Activated B cell treated with CpG ODN at 0.5 μM for 24 hours (primary cell): ENCODE measurements at regions not wholly inside any gene's neighbourhood (a gene's known extent, or its start where the extent isn't known, plus 50 kb on each side); places are given as distances from the start of the nearest gene placed in this dataset.

Experiments used
- ATAC-seq: fragments of 200-7000 bp; cut with Tn5 transposase; one replicate; pipeline ENCODE4 v1.10.0; 2021; ENCODE audit warnings: low read depth, mild to moderate bottlenecking, moderate library complexity
- CTCF ChIA-PET: fragments of 350-600 bp; sonication (Branson Sonifier 250); formaldehyde crosslinking; loops from one replicate; lab custom pipeline; 2021; ENCODE audit warnings: antibody characterized with exemption; lab: Charles Lee
- POLR2A ChIA-PET: fragments of 350-600 bp; sonication (Branson Sonifier 250); formaldehyde crosslinking; loops from one replicate; lab custom pipeline; 2021; ENCODE audit warnings: antibody characterized with exemption; lab: Charles Lee
- DNase-seq: peaks from one replicate; pipeline ENCODE4 v3.0.0; 2022
- H3K27ac Mint-ChIP-seq: one replicate; pipeline ENCODE4 v1.8.0; 2020; ENCODE audit warnings: mixed read lengths
- H3K27me3 Mint-ChIP-seq: one replicate; pipeline ENCODE4 v1.8.0; 2021; ENCODE audit warnings: mixed read lengths
- H3K36me3 Mint-ChIP-seq: one replicate; pipeline ENCODE4 v1.8.0; 2021; ENCODE audit warnings: low read depth, mixed read lengths
- H3K4me1 Mint-ChIP-seq: one replicate; pipeline ENCODE4 v1.8.0; 2021; ENCODE audit warnings: mixed read lengths
- H3K4me3 Mint-ChIP-seq: one replicate; pipeline ENCODE4 v1.8.0; 2020; ENCODE audit warnings: mild to moderate bottlenecking, mixed read lengths
- H3K9me3 Mint-ChIP-seq: one replicate; pipeline ENCODE4 v1.8.0; 2020; ENCODE audit warnings: mixed read lengths
- intact Hi-C: fragments of 100-400 bp; cut with micrococcal nuclease; formaldehyde crosslinking; loops from one replicate; pipeline ENCODE4 v1.15.1; 2024
- TF ChIP-seq, protein P1 (sequence below): fragments of 200-600 bp; IDR thresholded peaks from one replicate; pipeline ENCODE4 v1.8.0; 2022; ENCODE audit warnings: antibody characterized with exemption, mild to moderate bottlenecking

DNA sequence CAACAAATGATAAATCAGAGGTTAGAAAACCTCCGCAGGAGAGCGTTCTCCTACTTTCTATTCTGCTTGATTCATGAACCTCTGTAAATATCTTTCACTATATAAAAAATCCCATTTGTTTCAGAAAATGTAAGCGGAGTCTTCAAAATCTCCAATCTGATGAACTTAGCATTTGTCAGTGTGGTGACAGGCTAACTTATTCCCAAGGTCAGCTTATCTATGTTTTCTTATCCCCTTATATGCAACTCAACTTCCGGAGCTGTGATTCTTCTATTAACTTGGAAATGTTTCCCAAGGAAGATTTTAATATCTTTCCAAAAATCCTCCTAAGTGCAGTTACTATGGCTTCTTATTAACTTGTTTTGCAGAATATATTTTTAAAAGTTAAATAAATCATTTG lies 87.5 kb upstream of the C1QTNF7 start:
- ChIA-PET CTCF (no interaction called here), POLR2A (no interaction called here)
- DNase-seq (no peak), ATAC-seq (no peak)
- H3K27me3 Mint-ChIP-seq = peaks cover 3% of the 10 kb centered on the region
- no peaks in the 10 kb centered on the region for H3K36me3 Mint-ChIP-seq
- peaks cover 16% of the 10 kb centered on the region for H3K4me1 Mint-ChIP-seq
- no peak overlapping the region for H3K4me3 Mint-ChIP-seq
- TF ChIP-seq, protein P1, sequence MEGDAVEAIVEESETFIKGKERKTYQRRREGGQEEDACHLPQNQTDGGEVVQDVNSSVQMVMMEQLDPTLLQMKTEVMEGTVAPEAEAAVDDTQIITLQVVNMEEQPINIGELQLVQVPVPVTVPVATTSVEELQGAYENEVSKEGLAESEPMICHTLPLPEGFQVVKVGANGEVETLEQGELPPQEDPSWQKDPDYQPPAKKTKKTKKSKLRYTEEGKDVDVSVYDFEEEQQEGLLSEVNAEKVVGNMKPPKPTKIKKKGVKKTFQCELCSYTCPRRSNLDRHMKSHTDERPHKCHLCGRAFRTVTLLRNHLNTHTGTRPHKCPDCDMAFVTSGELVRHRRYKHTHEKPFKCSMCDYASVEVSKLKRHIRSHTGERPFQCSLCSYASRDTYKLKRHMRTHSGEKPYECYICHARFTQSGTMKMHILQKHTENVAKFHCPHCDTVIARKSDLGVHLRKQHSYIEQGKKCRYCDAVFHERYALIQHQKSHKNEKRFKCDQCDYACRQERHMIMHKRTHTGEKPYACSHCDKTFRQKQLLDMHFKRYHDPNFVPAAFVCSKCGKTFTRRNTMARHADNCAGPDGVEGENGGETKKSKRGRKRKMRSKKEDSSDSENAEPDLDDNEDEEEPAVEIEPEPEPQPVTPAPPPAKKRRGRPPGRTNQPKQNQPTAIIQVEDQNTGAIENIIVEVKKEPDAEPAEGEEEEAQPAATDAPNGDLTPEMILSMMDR = no peak
- H3K9me3 Mint-ChIP-seq = no peaks in the 10 kb centered on the region
- intact Hi-C loops = no loop called here
- no peak overlapping the region for H3K27ac Mint-ChIP-seq

DNA sequence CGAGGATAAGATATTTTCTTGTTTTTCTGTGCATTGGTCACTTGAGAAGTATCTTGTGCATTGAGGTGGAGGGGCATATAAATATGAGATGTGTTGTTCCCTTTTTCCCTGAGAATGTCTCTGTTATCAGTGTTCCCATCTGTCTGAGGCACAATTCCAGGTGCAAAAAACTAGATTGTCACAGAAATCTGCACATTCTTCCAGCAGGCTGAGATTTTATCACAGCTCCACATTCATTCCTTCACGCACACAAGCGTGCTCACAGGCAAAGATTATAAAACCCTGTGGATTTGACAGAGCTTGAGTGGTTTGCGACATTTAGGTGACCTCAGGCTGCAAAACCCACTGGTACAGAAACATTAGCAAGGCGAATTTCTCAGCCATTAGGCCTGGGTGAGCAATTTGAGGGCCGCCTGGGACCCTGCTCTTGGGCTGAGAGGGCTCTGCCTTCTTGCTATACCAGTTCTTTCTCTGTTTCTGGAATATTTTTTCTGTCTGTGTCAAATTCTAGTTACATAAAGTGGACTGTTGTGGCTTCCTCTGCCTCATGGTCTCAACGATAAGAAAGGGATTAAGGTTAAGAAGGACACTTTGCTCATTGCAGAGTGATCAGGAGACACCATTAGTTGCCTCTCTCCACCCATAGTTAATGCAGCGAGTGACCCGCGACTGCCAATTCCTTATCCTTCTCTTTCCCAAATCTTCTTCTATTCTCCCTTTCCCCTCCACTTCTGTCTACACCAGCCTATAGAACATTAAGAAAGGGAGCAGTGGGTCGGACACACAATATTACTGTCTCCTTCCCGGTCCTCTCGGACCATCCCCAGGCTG lies 86.7 kb upstream of the C1QTNF7 start:
- TF ChIP-seq, protein P1 = no peak
- Mint-ChIP-seq H3K27ac (no peak overlapping the region), H3K4me1 (peaks cover 20% of the 10 kb centered on the region), H3K27me3 (peaks cover 3% of the 10 kb centered on the region), H3K9me3 (no peaks in the 10 kb centered on the region), H3K4me3 (no peak overlapping the region), H3K36me3 (no peaks in the 10 kb centered on the region)
- no peak for ATAC-seq
- intact Hi-C loops = no loop called here
- DNase-seq = no peak
- ChIA-PET POLR2A (no interaction called here), CTCF (no interaction called here)

DNA sequence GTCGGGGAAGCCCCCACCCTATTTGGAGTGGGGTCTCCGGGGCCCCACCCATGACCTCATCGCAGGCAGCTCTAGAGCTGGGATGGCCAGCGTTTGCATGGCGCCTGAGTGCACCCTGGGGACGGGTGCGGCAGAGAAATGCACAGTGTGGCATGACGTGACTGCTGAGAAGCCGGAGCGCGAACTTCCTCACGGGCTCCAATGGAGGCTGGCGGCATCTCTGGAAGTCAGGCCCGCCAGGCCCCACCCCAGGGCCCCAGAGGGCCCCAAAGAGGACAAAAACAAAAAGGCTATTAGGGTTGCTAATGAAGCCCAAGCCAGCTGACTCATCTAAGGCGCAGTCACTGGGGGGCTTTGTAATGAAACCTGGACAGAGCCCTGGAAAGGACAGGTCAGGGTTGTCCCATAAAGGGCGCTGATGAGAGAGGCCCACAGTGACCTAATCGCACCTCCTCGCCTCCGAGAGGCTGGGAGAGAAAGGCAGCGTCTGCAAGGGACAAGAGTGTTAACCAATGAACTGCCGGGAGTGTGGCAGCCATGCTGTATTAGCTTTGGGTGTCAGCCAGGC lies 86.0 kb upstream of the C1QTNF7 start:
- no peak for DNase-seq
- Mint-ChIP-seq H3K27ac (no peak overlapping the region), H3K9me3 (no peaks in the 10 kb centered on the region), H3K4me1 (peaks cover 18% of the 10 kb centered on the region), H3K4me3 (no peak overlapping the region), H3K36me3 (no peaks in the 10 kb centered on the region), H3K27me3 (peaks cover 2% of the 10 kb centered on the region)
- TF ChIP-seq, protein P1 = no peak
- no peak for ATAC-seq
- ChIA-PET CTCF (no interaction called here), POLR2A (no interaction called here)
- intact Hi-C loops = no loop called here

DNA sequence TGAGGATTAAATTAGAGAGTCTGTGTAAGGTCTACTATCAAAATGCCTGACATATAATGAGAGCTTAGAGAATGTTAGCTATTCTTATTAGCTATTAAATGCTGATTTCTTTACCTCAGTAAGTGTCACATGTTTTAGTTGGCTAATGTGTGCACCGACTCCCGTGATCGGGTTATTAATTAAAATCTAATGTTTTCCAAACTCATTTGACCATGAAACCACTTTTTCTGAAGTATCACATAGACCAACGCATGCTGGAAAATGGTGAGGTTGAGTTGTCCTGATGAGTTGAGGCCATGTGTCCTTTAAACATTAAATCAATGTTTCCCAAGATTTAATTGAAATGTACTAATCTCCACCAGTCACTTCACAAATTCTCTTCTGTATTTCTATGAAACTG lies 84.8 kb upstream of the C1QTNF7 start:
- H3K27ac Mint-ChIP-seq = no peak overlapping the region
- no peak for ATAC-seq
- no peak overlapping the region for H3K4me3 Mint-ChIP-seq
- ChIA-PET POLR2A (no interaction called here), CTCF (no interaction called here)
- intact Hi-C loops = no loop called here
- H3K36me3 Mint-ChIP-seq = no peaks in the 10 kb centered on the region
- peaks cover 8% of the 10 kb centered on the region for H3K4me1 Mint-ChIP-seq
- DNase-seq = no peak
- TF ChIP-seq, protein P1 = no peak
- H3K27me3 Mint-ChIP-seq = peaks cover 2% of the 10 kb centered on the region
- no peaks in the 10 kb centered on the region for H3K9me3 Mint-ChIP-seq

DNA sequence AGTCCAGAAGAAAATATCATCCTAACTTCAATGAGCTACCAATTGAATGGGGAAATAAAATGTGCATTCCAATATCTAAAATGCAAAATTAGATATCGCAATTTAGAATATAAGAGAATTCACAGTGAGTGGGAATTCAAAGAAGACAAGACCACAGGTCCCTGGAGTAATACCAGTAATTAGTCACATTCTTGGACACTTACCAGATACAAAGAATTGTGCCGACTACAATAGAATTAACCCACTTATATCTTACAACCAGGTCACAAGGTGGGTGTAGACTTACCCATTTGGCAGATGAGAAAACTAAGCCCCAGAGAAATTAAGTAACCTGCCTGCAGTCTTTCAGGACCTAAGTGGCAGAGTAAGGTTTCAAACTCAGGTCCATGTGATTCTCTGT lies 84.3 kb upstream of the C1QTNF7 start:
- Mint-ChIP-seq H3K4me3 (no peak overlapping the region), H3K9me3 (no peaks in the 10 kb centered on the region), H3K36me3 (no peaks in the 10 kb centered on the region), H3K4me1 (peaks cover 7% of the 10 kb centered on the region), H3K27me3 (peaks cover 2% of the 10 kb centered on the region), H3K27ac (no peak overlapping the region)
- TF ChIP-seq, protein P1 = no peak
- ATAC-seq (no peak), DNase-seq (no peak)
- intact Hi-C loops = no loop called here
- ChIA-PET POLR2A (no interaction called here), CTCF (no interaction called here)
